GM12873 (cell line): ENCODE measurements at regions not wholly inside any gene's neighbourhood (a gene's known extent, or its start where the extent isn't known, plus 50 kb on each side); places are given as distances from the start of the nearest gene placed in this dataset.

Source experiments
- TF ChIP-seq, protein P1 (sequence below): IDR thresholded peaks from 2 replicates; pipeline ENCODE4 v1.5.1; 2012; ENCODE audit warnings: low read depth, mild to moderate bottlenecking, moderate library complexity, low read length, control low read depth; ENCODE audit not compliant: insufficient read depth; ENCODE audit errors: missing control alignments

DNA sequence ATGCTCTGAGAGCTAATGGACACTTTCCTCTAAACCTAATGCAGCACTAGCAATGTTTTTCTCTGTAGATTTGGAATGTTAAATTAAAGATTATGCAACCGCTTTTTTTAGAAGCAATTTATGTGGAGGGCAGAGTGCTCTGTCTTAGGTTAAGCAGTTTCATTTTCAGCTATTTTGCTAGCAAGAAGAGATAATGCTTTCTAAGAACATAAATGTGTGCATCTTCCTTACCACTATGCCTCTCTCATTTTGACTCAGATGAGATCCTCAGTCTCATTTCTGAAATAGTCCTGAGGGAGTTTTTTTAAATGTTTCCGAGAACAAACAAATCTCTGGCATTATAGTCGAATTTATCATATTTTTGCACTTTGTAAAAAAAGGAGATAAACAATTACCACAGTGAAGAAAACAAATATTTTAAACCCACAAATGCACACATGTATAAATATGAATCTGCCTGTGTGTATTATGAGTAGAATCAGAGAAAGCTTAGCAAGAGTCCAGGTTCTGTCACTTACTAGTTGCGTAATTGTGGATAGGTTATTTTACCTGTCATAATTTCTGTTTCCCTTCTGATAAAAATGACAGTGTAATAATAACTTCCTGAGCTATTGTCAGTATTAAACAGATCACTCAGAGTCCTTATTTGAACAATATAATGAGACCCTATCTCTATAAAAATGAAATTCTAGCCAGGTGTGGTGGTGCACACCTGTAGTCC, 207.7 kb upstream of the CRIM1 start:
- TF ChIP-seq, protein P1, sequence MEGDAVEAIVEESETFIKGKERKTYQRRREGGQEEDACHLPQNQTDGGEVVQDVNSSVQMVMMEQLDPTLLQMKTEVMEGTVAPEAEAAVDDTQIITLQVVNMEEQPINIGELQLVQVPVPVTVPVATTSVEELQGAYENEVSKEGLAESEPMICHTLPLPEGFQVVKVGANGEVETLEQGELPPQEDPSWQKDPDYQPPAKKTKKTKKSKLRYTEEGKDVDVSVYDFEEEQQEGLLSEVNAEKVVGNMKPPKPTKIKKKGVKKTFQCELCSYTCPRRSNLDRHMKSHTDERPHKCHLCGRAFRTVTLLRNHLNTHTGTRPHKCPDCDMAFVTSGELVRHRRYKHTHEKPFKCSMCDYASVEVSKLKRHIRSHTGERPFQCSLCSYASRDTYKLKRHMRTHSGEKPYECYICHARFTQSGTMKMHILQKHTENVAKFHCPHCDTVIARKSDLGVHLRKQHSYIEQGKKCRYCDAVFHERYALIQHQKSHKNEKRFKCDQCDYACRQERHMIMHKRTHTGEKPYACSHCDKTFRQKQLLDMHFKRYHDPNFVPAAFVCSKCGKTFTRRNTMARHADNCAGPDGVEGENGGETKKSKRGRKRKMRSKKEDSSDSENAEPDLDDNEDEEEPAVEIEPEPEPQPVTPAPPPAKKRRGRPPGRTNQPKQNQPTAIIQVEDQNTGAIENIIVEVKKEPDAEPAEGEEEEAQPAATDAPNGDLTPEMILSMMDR, result no peak

DNA sequence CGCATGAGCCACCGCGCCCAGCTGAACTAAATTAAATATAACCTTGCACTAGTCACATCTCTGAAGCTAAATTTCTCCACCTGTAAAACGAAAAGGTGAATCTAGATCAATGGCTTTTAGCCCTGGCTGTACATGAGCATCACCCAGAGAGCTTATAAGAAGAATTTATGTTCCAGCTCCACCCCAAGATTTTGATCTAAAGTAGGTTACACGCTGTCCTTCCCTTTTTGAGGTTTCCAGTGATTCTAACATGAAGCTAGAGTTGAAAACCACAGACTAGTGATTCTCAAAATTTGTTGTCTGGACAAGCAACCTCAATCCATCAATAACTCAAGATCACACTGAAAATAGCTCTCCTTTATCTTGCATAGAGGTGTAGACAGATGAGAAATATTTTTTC, 208.8 kb upstream of the CRIM1 start:
- TF ChIP-seq, protein P1, result no peak

DNA sequence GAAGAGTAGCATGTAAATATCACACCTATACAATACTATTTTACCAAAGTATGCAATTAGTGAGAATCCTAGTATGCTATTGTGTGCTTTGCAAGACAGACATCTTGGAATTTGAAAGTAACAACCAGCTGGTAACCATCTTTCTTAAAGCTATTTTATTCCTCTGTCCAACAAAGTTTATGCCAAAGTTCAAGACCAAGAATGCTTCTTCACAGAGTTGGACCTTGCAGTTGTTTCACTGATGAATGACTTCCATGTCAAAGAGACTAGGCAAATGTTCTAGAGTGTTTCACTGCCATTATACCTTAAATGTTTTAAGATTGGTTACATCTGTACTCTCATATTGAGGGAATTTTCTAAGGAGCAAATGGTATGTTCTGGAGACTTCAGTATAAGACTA, 215.2 kb upstream of the CRIM1 start:
- TF ChIP-seq, protein P1, result no peak

DNA sequence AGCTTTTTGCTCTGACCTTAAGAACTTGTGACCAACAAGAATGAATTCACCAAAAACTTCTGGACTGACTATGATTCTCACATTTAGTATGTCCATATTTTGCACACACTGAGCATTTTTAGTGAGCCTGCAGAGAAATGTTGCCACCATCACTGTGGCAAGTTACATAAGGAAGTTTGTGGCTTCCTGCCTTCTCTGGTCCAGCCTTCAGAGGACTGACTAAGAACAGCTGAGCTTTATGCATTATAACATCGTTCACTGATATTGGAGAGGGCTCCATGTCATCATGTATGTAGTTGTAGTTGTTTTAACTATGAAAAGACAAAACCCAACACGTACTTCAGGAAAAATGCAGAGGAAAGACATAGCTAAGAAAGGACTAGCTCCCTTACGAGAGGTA, 218.0 kb upstream of the CRIM1 start:
- TF ChIP-seq, protein P1, result no peak

DNA sequence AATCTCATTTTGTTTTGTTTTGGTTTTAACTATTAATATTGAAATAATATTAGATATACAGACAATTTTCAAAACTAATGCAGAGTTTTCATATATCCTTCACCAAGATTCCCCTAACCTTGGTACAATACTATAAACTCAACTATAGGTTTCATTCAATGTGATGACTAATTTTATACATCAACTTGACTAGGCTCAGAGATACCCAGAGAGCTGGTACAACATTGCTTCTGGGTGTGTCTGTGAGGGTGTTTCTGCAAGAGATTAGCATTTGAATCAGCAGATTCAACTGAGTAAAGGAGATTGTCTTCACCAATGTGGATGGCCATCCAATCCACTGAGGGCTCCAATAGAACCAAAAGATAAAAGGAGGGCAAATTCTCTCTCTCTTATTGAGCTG, 221.3 kb upstream of the CRIM1 start:
- TF ChIP-seq, protein P1, result no peak

DNA sequence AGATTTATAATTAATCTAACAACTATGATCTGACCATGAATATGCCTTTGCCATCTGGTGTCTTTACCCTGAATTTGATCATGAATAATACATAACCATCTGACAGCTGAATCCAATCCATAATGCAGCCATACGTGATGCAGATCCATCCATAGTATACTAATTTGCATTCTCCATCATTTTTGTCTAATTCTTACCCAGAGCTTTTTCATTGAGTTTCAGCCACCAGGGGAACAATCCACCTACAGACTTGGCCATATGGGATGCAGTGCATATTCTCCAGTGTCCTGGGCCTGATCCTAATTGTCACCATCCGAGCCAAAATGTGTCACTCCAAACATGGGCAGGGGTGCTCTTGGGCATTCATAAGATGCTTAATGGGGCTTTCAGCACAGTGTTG, 227.2 kb upstream of the CRIM1 start:
- TF ChIP-seq, protein P1, result no peak

DNA sequence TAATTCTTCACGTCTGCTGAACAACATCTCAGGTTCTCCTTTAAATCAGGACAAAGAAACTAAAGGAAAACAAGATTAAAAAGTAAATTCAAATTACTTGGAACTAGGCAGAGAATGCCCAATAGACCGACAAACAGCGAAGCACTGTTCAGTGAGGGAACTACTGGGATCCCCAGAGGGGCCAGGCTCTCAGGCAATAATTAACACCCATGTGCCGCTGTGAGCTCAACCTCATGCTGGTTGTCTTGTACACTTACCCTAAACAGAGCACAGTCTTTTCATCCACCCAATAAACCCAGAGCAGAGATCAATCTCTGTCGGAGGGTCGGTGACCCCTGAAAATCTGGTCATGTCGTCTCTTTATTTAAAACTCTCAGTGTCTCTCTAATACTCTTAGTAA, 229.9 kb upstream of the CRIM1 start:
- TF ChIP-seq, protein P1, result no peak
